ENCODE measurements at regions not wholly inside any gene's neighbourhood (a gene's known extent, or its start where the extent isn't known, plus 50 kb on each side); places are given as distances from the start of the nearest gene placed in this dataset.

GRCh38 chr2:121007490-121007853 lies 271.8 kb downstream of the GLI2 start:
- BruUV-seq (replicated peaks), result no TSS peak
- intact Hi-C loops (cut with micrococcal nuclease; ENCODE audit: unreplicated experiment), result no loop called here
- Histone ChIP-seq H3K27me3 (replicated peaks in 1 of 2; ENCODE audit: control insufficient read depth in 2 of 2, insufficient read depth in 2 of 2, low read length in 1 of 2) (no peaks in the 10 kb centered on the region), H3K4me3 (no peak overlapping the region), H3K36me3 (ENCODE audit: control insufficient read depth in 2 of 2, insufficient read depth in 2 of 2, low read length in 1 of 2) (no peaks in the 10 kb centered on the region), H3K9me3 (replicated peaks; ENCODE audit: control insufficient read depth, insufficient read depth, low read length) (no peaks in the 10 kb centered on the region), H3K9ac (ENCODE audit: control insufficient read depth, insufficient read depth, low read length) (no peak overlapping the region), H3K27ac (ENCODE audit: control insufficient read depth, insufficient read depth) (no peak overlapping the region), H3K4me2 (ENCODE audit: control insufficient read depth, insufficient read depth) (no peak overlapping the region), H3K4me1 (ENCODE audit: control insufficient read depth, insufficient read depth, low read length) (no peaks in the 10 kb centered on the region), H3K79me2 (ENCODE audit: control insufficient read depth, insufficient read depth, low read length) (no peaks in the 10 kb centered on the region), H2AFZ (ENCODE audit: control insufficient read depth, low read depth, low read length) (no peak overlapping the region), H4K20me1 (ENCODE audit: control insufficient read depth, insufficient read depth) (no peaks in the 10 kb centered on the region)
- SMC1A ChIA-PET (ENCODE audit: uncharacterized antibody, unreplicated experiment), result no interaction called here
- CTCF ChIA-PET, result no interaction called here
- TF ChIP-seq MXI1 (IDR thresholded peaks at IDR 0.05; ENCODE audit: low read depth, low read length) (no peak), SKIL (IDR thresholded peaks at IDR 0.05; ENCODE audit: low read depth, poor library complexity, severe bottlenecking) (no peak), SIN3A (IDR thresholded peaks at IDR 0.05; ENCODE audit: low read depth, low read length) (no peak), ATF2 (IDR thresholded peaks at IDR 0.05; ENCODE audit: low read length) (no peak), TCF12 (IDR thresholded peaks at IDR 0.05; ENCODE audit: low read depth, low read length) (no peak), CEBPZ (IDR thresholded peaks at IDR 0.05; ENCODE audit: low read depth, low read length) (no peak), ZNF207 (IDR thresholded peaks at IDR 0.05; ENCODE audit: borderline replicate concordance) (no peak), TBL1XR1 (IDR thresholded peaks at IDR 0.05; ENCODE audit: low read depth, low read length) (no peak), RBBP5 (conservative IDR thresholded peaks at IDR 0.05) (no peak), CREB1 (IDR thresholded peaks at IDR 0.05; ENCODE audit: low read depth) (no peak)
- ATAC-seq (no peak), DNase-seq (ENCODE audit: low read depth, low spot score) (no peak), FAIRE-seq (no peak)
- POLR2A ChIA-PET, result no interaction called here
- 0% methylated on average over 2 of the region's 2 CpGs for whole genome bisulfite sequencing (ENCODE audit: insufficient coverage, insufficient replicate concordance, low lambda C conversion rate, missing lambda C conversion rate)
- RAD21 ChIA-PET (ENCODE audit: unreplicated experiment), result no interaction called here
- in situ Hi-C loops (cut with MboI), result no loop called here
